ENCODE measurements at regions not wholly inside any gene's neighbourhood (a gene's known extent, or its start where the extent isn't known, plus 50 kb on each side); places are given as distances from the start of the nearest gene placed in this dataset.

GRCh38 chr5:17147617-17148016 is 69.8 kb upstream of the BASP1 start:
- Mint-ChIP-seq H3K36me3 (ENCODE audit: low read depth, unreplicated experiment) (no peaks in the 10 kb centered on the region), H3K4me3 (ENCODE audit: unreplicated experiment) (no peak overlapping the region), H3K9me3 (ENCODE audit: unreplicated experiment) (no peaks in the 10 kb centered on the region), H3K27me3 (ENCODE audit: unreplicated experiment) (peaks cover 2% of the 10 kb centered on the region), H3K27ac (ENCODE audit: unreplicated experiment) (no peak overlapping the region), H3K4me1 (ENCODE audit: unreplicated experiment) (peaks cover 5% of the 10 kb centered on the region)
- no peak for TF ChIP-seq CTCF (IDR thresholded peaks at IDR 0.05; ENCODE audit: unreplicated experiment)
- DNase-seq (ENCODE audit: low spot score): no peak

- no peak for TF ChIP-seq CTCF (IDR thresholded peaks at IDR 0.05; ENCODE audit: unreplicated experiment)
- Mint-ChIP-seq H3K9me3 (ENCODE audit: unreplicated experiment) (no peaks in the 10 kb centered on the region), H3K4me1 (ENCODE audit: unreplicated experiment) (peaks cover 1% of the 10 kb centered on the region), H3K27ac (ENCODE audit: unreplicated experiment) (no peak overlapping the region), H3K36me3 (ENCODE audit: low read depth, unreplicated experiment) (no peaks in the 10 kb centered on the region), H3K4me3 (ENCODE audit: unreplicated experiment) (no peak overlapping the region), H3K27me3 (ENCODE audit: unreplicated experiment) (peaks cover 5% of the 10 kb centered on the region)
- DNase-seq (ENCODE audit: low spot score): no peak
Observed at GRCh38 chr5:17148481-17148880, 69.0 kb upstream of the BASP1 start.

GRCh38 chr5:17149786-17150185 is 67.6 kb upstream of the BASP1 start:
- no peak for TF ChIP-seq CTCF (IDR thresholded peaks at IDR 0.05; ENCODE audit: unreplicated experiment)
- DNase-seq (ENCODE audit: low spot score): no peak
- H3K36me3 Mint-ChIP-seq (ENCODE audit: low read depth, unreplicated experiment): no peaks in the 10 kb centered on the region
- H3K27me3 Mint-ChIP-seq (ENCODE audit: unreplicated experiment): peaks cover 5% of the 10 kb centered on the region
- no peaks in the 10 kb centered on the region for H3K9me3 Mint-ChIP-seq (ENCODE audit: unreplicated experiment)
- H3K4me1 Mint-ChIP-seq (ENCODE audit: unreplicated experiment): peaks cover 7% of the 10 kb centered on the region
- H3K4me3 Mint-ChIP-seq (ENCODE audit: unreplicated experiment): no peak overlapping the region
- no peak overlapping the region for H3K27ac Mint-ChIP-seq (ENCODE audit: unreplicated experiment)

GRCh38 chr5:17150531-17150930 is 66.9 kb upstream of the BASP1 start:
- H3K4me3 Mint-ChIP-seq (ENCODE audit: unreplicated experiment): no peak overlapping the region
- peaks cover 9% of the 10 kb centered on the region for H3K4me1 Mint-ChIP-seq (ENCODE audit: unreplicated experiment)
- no peaks in the 10 kb centered on the region for H3K9me3 Mint-ChIP-seq (ENCODE audit: unreplicated experiment)
- no peak for TF ChIP-seq CTCF (IDR thresholded peaks at IDR 0.05; ENCODE audit: unreplicated experiment)
- peaks cover 6% of the 10 kb centered on the region for H3K27me3 Mint-ChIP-seq (ENCODE audit: unreplicated experiment)
- H3K27ac Mint-ChIP-seq (ENCODE audit: unreplicated experiment): no peak overlapping the region
- DNase-seq (ENCODE audit: low spot score): no peak
- H3K36me3 Mint-ChIP-seq (ENCODE audit: low read depth, unreplicated experiment): no peaks in the 10 kb centered on the region

- Mint-ChIP-seq H3K4me1 (ENCODE audit: unreplicated experiment) (peaks cover 11% of the 10 kb centered on the region), H3K4me3 (ENCODE audit: unreplicated experiment) (no peak overlapping the region), H3K27me3 (ENCODE audit: unreplicated experiment) (peaks cover 6% of the 10 kb centered on the region), H3K36me3 (ENCODE audit: low read depth, unreplicated experiment) (no peaks in the 10 kb centered on the region), H3K9me3 (ENCODE audit: unreplicated experiment) (no peaks in the 10 kb centered on the region), H3K27ac (ENCODE audit: unreplicated experiment) (no peak overlapping the region)
- no peak for TF ChIP-seq CTCF (IDR thresholded peaks at IDR 0.05; ENCODE audit: unreplicated experiment)
- no peak for DNase-seq (ENCODE audit: low spot score)
Observed at GRCh38 chr5:17151686-17152085, 65.7 kb upstream of the BASP1 start.
